ENCODE measurements at regions not wholly inside any gene's neighbourhood (a gene's known extent, or its start where the extent isn't known, plus 50 kb on each side); places are given as distances from the start of the nearest gene placed in this dataset.

DNA sequence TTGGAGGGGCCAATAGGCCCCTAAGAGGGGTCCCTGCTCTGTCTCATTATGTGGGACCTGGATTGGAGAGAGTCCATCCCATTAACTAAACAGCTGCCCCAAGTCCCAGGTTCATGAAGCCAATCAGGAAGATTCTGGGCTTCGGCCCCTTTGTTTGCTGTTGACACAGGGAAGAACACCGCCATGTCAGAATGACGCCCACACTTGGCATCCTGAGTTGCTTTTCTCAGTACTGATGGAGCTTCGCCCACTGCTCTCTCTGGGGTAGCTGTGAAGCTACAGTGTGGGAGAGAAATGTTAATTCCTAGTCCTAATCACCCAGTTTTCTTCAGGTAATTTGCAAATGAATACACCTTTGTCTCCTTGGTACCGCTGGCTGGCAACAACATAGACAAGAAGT lies 264.7 kb downstream of the GLRX3 start:
- TF ChIP-seq, protein P1, sequence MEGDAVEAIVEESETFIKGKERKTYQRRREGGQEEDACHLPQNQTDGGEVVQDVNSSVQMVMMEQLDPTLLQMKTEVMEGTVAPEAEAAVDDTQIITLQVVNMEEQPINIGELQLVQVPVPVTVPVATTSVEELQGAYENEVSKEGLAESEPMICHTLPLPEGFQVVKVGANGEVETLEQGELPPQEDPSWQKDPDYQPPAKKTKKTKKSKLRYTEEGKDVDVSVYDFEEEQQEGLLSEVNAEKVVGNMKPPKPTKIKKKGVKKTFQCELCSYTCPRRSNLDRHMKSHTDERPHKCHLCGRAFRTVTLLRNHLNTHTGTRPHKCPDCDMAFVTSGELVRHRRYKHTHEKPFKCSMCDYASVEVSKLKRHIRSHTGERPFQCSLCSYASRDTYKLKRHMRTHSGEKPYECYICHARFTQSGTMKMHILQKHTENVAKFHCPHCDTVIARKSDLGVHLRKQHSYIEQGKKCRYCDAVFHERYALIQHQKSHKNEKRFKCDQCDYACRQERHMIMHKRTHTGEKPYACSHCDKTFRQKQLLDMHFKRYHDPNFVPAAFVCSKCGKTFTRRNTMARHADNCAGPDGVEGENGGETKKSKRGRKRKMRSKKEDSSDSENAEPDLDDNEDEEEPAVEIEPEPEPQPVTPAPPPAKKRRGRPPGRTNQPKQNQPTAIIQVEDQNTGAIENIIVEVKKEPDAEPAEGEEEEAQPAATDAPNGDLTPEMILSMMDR (IDR thresholded peaks at IDR 0.05; ENCODE audit: insufficient read depth, low read length, poor library complexity, severe bottlenecking): no peak
- Histone ChIP-seq H3K27me3 (replicated peaks; ENCODE audit: control insufficient read depth, insufficient read depth, low read length) (no peaks in the 10 kb centered on the region), H3K4me3 (replicated peaks; ENCODE audit: low read depth, low read length) (no peak overlapping the region), H3K36me3 (ENCODE audit: control insufficient read depth, insufficient read depth, low read length) (no peaks in the 10 kb centered on the region)
- no peak for DNase-seq (ENCODE audit: extremely low read depth, insufficient read length)

DNA sequence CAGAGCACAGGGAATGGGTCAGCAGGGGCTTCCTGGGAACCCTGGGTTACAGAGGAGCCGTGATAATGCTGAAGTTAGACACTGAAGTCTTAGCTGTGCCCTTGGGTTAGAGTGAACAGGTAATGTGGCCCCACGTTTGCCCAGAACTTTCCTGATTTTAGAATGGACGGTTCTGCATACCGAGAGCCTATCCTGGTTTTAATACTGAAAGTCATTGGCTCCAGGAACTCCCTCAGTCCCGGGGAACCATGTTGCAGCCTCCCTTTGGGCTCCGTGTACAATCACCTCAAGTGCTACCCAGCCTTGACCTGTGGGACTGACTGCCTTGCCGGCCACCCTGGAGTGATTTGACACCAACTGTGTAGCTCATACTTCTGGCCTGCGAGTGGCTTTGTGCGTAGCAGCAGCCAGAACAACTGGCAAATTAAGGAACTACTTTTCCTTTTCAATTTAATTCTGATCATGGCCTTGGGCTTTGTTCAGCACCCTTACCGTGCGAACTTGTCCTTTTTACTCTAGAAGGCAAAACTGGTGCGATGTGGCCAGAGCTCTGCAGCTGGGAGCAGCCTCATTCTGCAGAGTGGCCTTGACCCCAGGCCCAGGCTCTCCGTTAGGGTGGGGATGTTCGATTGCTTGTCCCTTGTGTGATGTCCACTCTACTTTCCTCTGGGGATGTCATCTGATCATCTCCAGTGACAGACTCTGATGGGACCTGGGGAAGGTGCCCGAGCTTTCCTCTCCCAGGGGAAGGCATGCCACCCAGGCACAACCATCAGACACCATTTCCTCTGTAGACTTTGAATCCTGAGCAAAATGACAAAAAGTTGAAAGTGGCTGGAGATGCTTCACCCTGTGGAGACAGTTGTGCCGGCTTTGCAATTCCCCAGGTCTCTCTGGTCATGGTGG lies 265.9 kb downstream of the GLRX3 start:
- TF ChIP-seq, protein P1 (IDR thresholded peaks at IDR 0.05; ENCODE audit: insufficient read depth, low read length, poor library complexity, severe bottlenecking): no peak
- DNase-seq (ENCODE audit: extremely low read depth, insufficient read length): no peak
- H3K4me3 ChIP-seq (replicated peaks; ENCODE audit: low read depth, low read length): no peak overlapping the region
- no peaks in the 10 kb centered on the region for H3K27me3 ChIP-seq (replicated peaks; ENCODE audit: control insufficient read depth, insufficient read depth, low read length)
- no peaks in the 10 kb centered on the region for H3K36me3 ChIP-seq (ENCODE audit: control insufficient read depth, insufficient read depth, low read length)

DNA sequence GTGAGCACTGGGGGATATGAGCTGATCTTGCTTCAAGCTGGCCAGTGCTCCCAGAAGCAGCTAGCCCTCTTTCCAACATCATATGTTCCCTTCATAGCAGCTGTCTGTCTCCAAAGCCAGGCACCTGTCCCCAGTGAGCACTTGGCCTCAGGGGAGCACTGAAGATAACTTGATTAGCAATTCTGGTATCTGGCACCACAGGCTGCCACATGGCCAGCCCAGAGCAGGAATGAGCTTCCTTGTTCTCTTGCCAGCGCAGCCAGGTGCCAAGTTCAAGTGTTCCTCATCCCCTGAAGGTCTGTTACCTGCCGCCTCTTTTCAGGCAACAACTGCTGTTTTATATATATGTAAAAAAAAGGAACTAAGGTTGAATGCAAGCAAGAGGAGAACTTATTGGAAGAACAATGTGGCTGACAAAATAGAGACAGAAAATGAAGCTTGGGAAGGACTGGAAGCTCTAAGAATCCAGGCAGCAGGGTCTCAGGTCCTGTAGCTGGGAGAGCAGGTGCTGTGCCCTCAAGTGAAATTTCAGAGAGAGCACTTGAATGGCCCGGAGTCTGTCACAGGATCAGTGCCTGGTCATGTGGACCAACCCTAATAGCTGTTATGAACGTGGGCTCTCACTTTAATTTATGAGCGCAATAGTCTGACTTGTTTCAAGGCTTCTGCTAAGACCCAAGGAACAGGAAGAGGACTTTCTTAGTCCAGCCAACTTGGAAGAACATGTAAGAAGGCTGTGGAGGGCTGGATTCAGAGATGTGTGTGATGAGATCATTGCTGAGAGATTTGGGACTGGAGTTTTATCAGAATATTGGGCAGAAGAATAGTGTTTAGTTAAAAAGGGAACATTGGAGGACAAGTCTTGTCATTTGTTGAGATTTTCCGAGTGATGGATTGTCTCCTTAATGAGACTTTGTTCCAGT lies 267.2 kb downstream of the GLRX3 start:
- H3K36me3 ChIP-seq (ENCODE audit: control insufficient read depth, insufficient read depth, low read length): no peaks in the 10 kb centered on the region
- no peak for DNase-seq (ENCODE audit: extremely low read depth, insufficient read length)
- no peak overlapping the region for H3K4me3 ChIP-seq (replicated peaks; ENCODE audit: low read depth, low read length)
- H3K27me3 ChIP-seq (replicated peaks; ENCODE audit: control insufficient read depth, insufficient read depth, low read length): no peaks in the 10 kb centered on the region
- TF ChIP-seq, protein P1 (IDR thresholded peaks at IDR 0.05; ENCODE audit: insufficient read depth, low read length, poor library complexity, severe bottlenecking): no peak

DNA sequence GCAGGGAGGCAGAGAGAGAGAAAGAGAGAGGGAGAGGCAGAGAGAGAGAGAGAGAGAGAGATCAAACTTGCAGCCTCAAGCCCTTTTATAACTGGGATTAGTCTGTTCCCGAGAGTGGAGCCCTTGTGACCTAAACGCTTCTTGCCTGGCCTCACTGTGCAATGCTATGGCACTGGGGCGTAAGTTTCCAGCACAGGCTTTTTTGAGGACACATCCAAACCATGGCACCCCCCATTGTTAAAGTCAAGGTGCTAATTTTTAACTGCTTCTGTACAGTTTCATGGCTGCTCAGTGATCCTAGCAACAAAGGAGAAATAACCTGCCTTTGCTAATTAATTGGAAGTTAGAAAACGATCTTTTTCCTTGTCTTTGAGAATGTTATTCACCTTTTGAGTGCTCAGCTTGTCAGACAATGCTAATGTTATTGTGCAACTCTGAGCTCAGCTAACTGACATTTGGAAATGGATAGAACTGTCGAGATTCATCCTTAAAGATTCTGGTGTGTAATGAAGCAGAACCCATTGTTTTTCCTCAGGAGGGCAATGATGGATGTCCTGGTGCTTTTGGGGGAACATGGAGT lies 268.4 kb downstream of the GLRX3 start:
- DNase-seq (ENCODE audit: extremely low read depth, insufficient read length): no peak
- H3K4me3 ChIP-seq (replicated peaks; ENCODE audit: low read depth, low read length): no peak overlapping the region
- no peaks in the 10 kb centered on the region for H3K36me3 ChIP-seq (ENCODE audit: control insufficient read depth, insufficient read depth, low read length)

DNA sequence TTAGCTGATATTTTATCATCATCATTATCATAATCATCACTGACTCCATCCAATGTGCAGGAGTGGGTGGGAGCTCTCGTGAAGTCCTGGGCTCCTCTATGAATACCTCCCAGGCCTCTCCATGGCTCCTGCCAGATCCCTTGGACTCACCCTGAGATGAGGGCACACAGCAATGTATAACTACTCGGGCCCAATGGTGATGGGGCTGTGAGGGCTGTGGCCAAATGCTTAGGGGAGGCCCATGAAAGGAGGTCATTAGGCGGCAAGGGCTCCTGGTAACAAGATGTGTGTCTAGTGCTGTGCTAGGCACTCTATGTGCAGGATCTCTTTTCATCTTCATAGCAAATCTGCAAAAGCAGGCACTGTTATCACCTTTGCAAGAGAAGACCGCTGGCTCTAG lies 270.9 kb downstream of the GLRX3 start:
- Histone ChIP-seq H3K36me3 (ENCODE audit: control insufficient read depth, insufficient read depth, low read length) (no peaks in the 10 kb centered on the region), H3K27me3 (replicated peaks; ENCODE audit: control insufficient read depth, insufficient read depth, low read length) (no peaks in the 10 kb centered on the region), H3K4me3 (replicated peaks; ENCODE audit: low read depth, low read length) (no peak overlapping the region)
- DNase-seq (ENCODE audit: extremely low read depth, insufficient read length): no peak
- TF ChIP-seq, protein P1 (IDR thresholded peaks at IDR 0.05; ENCODE audit: insufficient read depth, low read length, poor library complexity, severe bottlenecking): no peak

More for the DNA sequence above, 268.4 kb downstream of the GLRX3 start:
- TF ChIP-seq, protein P1 (IDR thresholded peaks at IDR 0.05; ENCODE audit: insufficient read depth, low read length, poor library complexity, severe bottlenecking): no peak
- no peaks in the 10 kb centered on the region for H3K27me3 ChIP-seq (replicated peaks; ENCODE audit: control insufficient read depth, insufficient read depth, low read length)
